Lower leg skin (tissue), 4 donors: ENCODE measurements at regions not wholly inside any gene's neighbourhood (a gene's known extent, or its start where the extent isn't known, plus 50 kb on each side); places are given as distances from the start of the nearest gene placed in this dataset.
A peak's percentile ranks its signal among the peaks of the same experiment; 100 is the strongest.

Experiments used
- DNase-seq, 2 donors: peaks; one replicate each; pipeline ENCODE4 v3.0.0-alpha.2; 2019; ENCODE audit warnings: low spot score in 2 of 2
- H3K4me3 ChIP-seq: fragments of 200-600 bp; sonication (generic); 2 replicates; pipeline ENCODE4 v1.5.1; 2017; ENCODE audit warnings: mild to moderate bottlenecking, low read depth; ENCODE audit not compliant: poor library complexity, severe bottlenecking
- POLR2A ChIP-seq, 2 donors: fragments of 450-650 bp; IDR thresholded peaks; one replicate each; pipeline ENCODE4 v1.6.1; 2016 to 2017; ENCODE audit warnings: antibody characterized with exemption in 2 of 2, mild to moderate bottlenecking in 1 of 2, moderate library complexity in 1 of 2
- WGBS, 2 donors: methylation state at CpG; one replicate each; pipeline ENCODE4 v1.1.5; 2018; 5-methylcytosine and 5-hydroxymethylcytosine counted together
- intact Hi-C: fragments of 100-400 bp; cut with DNase I; formaldehyde crosslinking; loops from one replicate; pipeline ENCODE4 v1.15.0; 2023; ENCODE audit warnings: low total_unique reads
- TF ChIP-seq, protein P1 (sequence below), 3 donors: fragments of 450-650 bp; IDR thresholded peaks; one replicate each; pipeline ENCODE4 v1.5.1; 2016; ENCODE audit warnings: antibody characterized with exemption in 3 of 3, mild to moderate bottlenecking in 3 of 3, moderate library complexity in 2 of 3

DNA sequence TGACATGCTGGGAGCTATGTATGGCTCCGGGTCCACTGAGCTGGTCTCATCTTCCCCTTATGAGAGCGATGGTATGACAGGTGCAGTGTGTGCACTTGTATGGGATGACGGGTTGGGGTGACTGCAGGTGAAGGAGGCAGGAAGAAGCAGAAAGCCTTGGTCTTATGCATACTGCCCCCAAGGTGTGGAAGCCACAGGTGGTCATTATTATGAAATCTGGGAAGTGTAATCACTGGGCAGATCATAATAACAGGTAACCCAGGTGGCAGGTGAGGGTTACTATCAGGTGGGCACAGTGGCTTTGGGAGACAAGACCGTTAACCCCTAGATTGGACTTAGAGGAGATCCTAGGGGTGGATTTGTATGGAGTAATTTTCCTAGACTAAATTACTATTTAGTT, 118.0 kb downstream of the RFC3 start:
- 87 to 95% methylated on average over 4 of the region's 4 CpGs for WGBS, 2 donors
- no peak overlapping the region for H3K4me3 ChIP-seq
- DNase-seq = no peak
- TF ChIP-seq, protein P1, sequence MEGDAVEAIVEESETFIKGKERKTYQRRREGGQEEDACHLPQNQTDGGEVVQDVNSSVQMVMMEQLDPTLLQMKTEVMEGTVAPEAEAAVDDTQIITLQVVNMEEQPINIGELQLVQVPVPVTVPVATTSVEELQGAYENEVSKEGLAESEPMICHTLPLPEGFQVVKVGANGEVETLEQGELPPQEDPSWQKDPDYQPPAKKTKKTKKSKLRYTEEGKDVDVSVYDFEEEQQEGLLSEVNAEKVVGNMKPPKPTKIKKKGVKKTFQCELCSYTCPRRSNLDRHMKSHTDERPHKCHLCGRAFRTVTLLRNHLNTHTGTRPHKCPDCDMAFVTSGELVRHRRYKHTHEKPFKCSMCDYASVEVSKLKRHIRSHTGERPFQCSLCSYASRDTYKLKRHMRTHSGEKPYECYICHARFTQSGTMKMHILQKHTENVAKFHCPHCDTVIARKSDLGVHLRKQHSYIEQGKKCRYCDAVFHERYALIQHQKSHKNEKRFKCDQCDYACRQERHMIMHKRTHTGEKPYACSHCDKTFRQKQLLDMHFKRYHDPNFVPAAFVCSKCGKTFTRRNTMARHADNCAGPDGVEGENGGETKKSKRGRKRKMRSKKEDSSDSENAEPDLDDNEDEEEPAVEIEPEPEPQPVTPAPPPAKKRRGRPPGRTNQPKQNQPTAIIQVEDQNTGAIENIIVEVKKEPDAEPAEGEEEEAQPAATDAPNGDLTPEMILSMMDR (IDR thresholded peaks at IDR 0.05) = no peak
- no peak for TF ChIP-seq POLR2A (IDR thresholded peaks at IDR 0.05)
- intact Hi-C loops = no loop called here

DNA sequence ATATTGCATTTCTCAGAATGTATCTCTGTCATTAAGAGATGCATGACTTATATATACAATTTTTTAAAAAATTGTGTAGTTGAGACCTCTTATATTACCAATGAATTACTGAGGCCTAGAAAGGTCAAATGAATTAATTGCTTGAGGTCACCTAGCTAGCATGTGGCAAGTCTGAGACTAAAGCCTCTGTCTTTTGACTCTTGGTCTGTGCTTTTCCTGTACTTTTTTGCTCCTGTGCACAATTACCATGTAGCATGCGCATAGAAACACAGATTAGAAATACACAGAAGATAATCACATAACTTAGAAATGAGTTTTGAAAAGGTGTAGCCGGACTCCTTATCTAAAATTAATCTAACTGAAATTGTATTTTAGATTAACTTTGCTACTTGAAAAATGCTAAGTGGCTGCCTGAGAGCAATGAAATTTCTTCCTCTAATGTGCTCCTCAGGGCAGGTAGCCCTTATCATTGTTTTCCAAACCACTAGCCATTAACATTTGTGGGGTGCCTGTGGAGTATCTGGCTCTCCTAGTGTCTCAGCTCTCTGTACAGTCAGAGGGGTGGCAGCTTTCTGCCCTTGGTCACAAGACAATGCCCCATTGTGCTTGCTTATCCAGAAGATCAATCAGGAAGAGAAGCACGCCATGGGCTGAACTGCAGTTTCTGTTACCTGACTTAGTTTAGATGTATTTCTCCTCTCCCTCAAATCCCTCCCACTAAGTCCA, 119.6 kb downstream of the RFC3 start:
- intact Hi-C loops = no loop called here
- TF ChIP-seq POLR2A (IDR thresholded peaks at IDR 0.05) = no peak
- TF ChIP-seq, protein P1 (IDR thresholded peaks at IDR 0.05) = no peak
- H3K4me3 ChIP-seq = no peak overlapping the region
- 86 to 91% methylated on average over 3 of the region's 3 CpGs for WGBS, 2 donors
- no peak for DNase-seq

DNA sequence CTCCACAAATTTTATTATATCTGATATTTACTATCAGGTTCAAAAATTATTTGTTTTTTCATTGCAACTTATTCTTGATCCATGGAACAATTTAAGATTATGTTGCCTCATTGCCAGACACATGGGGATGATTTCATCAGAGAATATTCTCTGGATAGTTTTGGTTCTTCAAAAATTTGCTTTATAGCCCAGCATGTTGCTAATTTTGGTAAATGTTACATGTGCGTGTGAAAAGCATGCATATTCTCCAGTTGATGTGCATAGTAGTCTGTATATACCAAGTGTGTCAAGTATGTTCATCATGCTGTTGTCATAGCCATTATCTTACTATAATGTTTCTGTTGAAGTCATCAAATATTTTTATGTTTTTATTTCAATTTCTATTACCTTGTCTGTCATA, 122.3 kb downstream of the RFC3 start:
- 61 to 62% methylated on average over 1 of the region's 1 CpG for WGBS, 2 donors
- H3K4me3 ChIP-seq = no peak overlapping the region
- DNase-seq = no peak
- TF ChIP-seq, protein P1 (IDR thresholded peaks at IDR 0.05) = no peak
- TF ChIP-seq POLR2A (IDR thresholded peaks at IDR 0.05) = no peak
- intact Hi-C loops = no loop called here

DNA sequence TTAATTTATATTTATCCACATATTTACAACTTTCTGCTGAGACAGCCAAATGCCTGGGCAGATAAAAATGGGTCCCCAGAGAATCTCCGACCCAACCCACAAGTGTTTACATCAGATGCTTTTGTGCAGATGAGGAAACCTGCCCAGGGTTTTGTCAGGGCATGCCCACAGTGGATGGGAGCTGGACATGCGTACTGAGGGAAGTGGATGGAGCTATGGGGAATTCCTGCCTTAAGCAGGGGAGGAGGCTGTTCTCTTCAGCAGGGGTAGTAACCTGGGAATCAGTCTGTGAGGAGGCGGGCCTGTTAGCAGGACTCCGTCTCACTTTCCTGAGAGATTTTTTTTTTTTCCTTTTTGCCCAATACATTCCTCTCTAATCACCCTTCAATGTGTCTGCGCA, 122.9 kb downstream of the RFC3 start:
- intact Hi-C loops = no loop called here
- peak in 1 of 2 donors; percentile 39 for DNase-seq
- WGBS, 2 donors = 58 to 61% methylated on average over 5 of the region's 5 CpGs
- no peak overlapping the region for H3K4me3 ChIP-seq
- TF ChIP-seq POLR2A (IDR thresholded peaks at IDR 0.05) = no peak
- TF ChIP-seq, protein P1 (IDR thresholded peaks at IDR 0.05) = no peak

DNA sequence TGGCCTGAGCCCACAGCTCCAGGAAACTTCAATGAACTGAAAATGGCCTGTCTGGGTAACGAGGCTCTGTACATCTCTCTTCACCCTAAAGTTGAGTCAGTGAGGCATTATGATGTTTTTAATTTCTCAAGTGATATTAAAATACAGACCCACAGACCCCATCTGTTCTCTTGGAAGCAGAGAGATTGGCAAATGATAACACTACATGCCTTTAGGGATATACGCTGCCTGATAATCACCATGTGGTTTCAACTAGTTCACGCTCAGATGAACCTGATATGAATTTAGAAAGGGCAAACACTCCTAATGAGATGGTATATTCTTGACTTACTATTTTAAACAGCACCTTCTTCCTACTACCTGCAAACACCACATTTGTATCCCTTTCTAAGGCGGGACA, 127.5 kb downstream of the RFC3 start:
- intact Hi-C loops = no loop called here
- H3K4me3 ChIP-seq = no peak overlapping the region
- no peak for DNase-seq
- TF ChIP-seq POLR2A (IDR thresholded peaks at IDR 0.05) = no peak
- TF ChIP-seq, protein P1 (IDR thresholded peaks at IDR 0.05) = no peak
- WGBS, 2 donors = 73 to 81% methylated on average over 4 of the region's 4 CpGs

DNA sequence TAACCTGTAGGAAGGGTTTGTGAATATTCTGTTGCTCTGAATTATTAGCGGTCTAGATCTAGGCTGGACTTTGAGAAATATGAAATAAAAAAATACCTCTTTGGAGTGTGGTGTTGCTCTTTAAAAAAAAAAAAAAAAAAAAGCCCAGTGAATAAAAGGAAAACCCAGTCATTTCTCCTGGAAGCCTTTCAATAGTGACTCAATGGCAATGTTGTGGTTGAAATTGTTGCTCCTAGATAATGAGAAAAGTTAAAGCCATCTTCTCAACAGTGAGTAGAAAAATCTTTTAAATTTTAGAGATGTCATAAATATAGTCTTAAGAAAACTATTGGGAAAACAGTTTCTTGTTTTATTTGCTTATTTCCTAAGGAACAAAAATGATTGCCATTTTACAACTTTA, 135.3 kb downstream of the RFC3 start:
- no peak overlapping the region for H3K4me3 ChIP-seq
- TF ChIP-seq POLR2A (IDR thresholded peaks at IDR 0.05) = no peak
- TF ChIP-seq, protein P1 (IDR thresholded peaks at IDR 0.05) = no peak
- intact Hi-C loops = no loop called here
- 94 to 97% methylated on average over 1 of the region's 1 CpG for WGBS, 2 donors
- DNase-seq = no peak
